Heart right ventricle (tissue), 16 donors: ENCODE measurements at regions not wholly inside any gene's neighbourhood (a gene's known extent, or its start where the extent isn't known, plus 50 kb on each side); places are given as distances from the start of the nearest gene placed in this dataset.

Experiments
- ATAC-seq, 8 donors: fragments of 200-7000 bp; cut with Tn5 transposase; one replicate each; pipeline ENCODE4 v1.9.1; 2020; ENCODE audit warnings: mild to moderate bottlenecking in 8 of 8, moderate library complexity in 8 of 8, moderate number of reproducible peaks in 1 of 8
- DNase-seq, 2 donors: peaks; one replicate each; pipeline ENCODE4 v3.0.0-alpha.2; 2020
- H3K27ac ChIP-seq, 10 donors: fragments of 200-600 bp; sonication (generic) in 2 of 10; one replicate each; pipeline versions ENCODE4 v1.5.0 to v1.8.0; 2020 to 2022; ENCODE audit warnings: mild to moderate bottlenecking in 3 of 10
- H3K27me3 ChIP-seq, 7 donors: fragments of 200-600 bp; one replicate each; pipeline ENCODE4 v1.8.0; 2021 to 2022; ENCODE audit warnings: mild to moderate bottlenecking in 2 of 7
- H3K36me3 ChIP-seq, 9 donors: fragments of 200-600 bp; sonication (generic) in 1 of 9; one replicate each; pipeline versions ENCODE4 v1.5.0 to v1.8.0; 2020 to 2022; ENCODE audit warnings: mild to moderate bottlenecking in 2 of 9
- H3K4me1 ChIP-seq, 9 donors: fragments of 200-600 bp; sonication (generic) in 1 of 9; one replicate each; pipeline versions ENCODE4 v1.5.0 to v1.8.0; 2020 to 2022; ENCODE audit warnings: mild to moderate bottlenecking in 4 of 9
- H3K4me3 ChIP-seq, 10 donors: fragments of 200-600 bp; sonication (generic) in 2 of 10; one replicate each; pipeline versions ENCODE4 v1.5.0 to v1.8.0; 2020 to 2022; ENCODE audit warnings: mild to moderate bottlenecking in 7 of 10, moderate library complexity in 2 of 10
- H3K9me3 ChIP-seq, 11 donors: fragments of 200-600 bp in 10 of 11; sonication (generic) in 2 of 11; one replicate each; pipeline versions ENCODE4 v1.5.0 to v1.8.0; 2013 to 2022; ENCODE audit warnings: mild to moderate bottlenecking in 2 of 11, control low read depth in 1 of 11, moderate library complexity in 1 of 11
- CTCF ChIP-seq, 9 donors: fragments of 200-600 bp; sonication (generic) in 2 of 9; IDR thresholded peaks; one replicate each; pipeline versions ENCODE4 v1.5.0 to v1.8.0; 2021 to 2022; ENCODE audit warnings: antibody characterized with exemption in 9 of 9, mild to moderate bottlenecking in 5 of 9, moderate library complexity in 1 of 9
- WGBS, 2 donors: extraction: QIAGEN DNeasy Blood & Tissue Kit; methylation state at CpG; one replicate each; pipeline ENCODE4 v1.1.7; 2013; ENCODE audit warnings: inconsistent platforms in 1 of 2; 5-methylcytosine and 5-hydroxymethylcytosine counted together
- intact Hi-C, 10 donors: fragments of 100-400 bp; cut with DNase I; formaldehyde crosslinking; loops; one replicate each; pipeline versions ENCODE4 v1.11.1 to v1.14.2; 2022
- donor health status: Arrhythmogenic right ventricular cardiomyopathy.
- donor health status: ischemic (EF 13 %, LVEDD 7.1; RV severe dilation, severe dysfunction).
- donor health status: healthy with polysubstance abuse.
- donor health status: DM: no; HTN: yes; CAD: no.
- donor health status: DM: no; HTN: no; CAD: no.
- donor health status: ischemic (EF 25% LVEDD 6.9; RV normal size, moderate dysfunction).
- donor health status: ischemic (EF 25% LVEDD 5.7; RV mildly dilated, moderate dysfunction).
- donor health status: healthy.
- donor health status: DM: yes; HTN: yes; CAD: no.
- donor health status: Ischemic cardiomyopathy.
- donor health status: ischemic (EF 35%, LVEDD 5.7; RV mildly dilated, moderate dysfunction).
- donor health status: nonischemic (EF 11% LVEDD 7.7; RV severe dilation, severe dysfunction).
- donor health status: DM: yes; HTN: yes; CAD: no.
- donor health status: PGD.
- donor health status: ischemic (EF 29% LVEDD 5.4; RV normal size, mild dysfunction).
- donor health status: nonischemic (EF 23%, LVEDD 6.1; RV moderate dilation, normal function).

GRCh38 chr5:69034898-69035297, 58.9 kb upstream of the SLC30A5 start:
- no peak for ATAC-seq
- 92 to 96% methylated on average over 7 of the region's 7 CpGs for WGBS, 2 donors
- Histone ChIP-seq H3K27me3 (peaks cover 0 to 10% (median 6%) of the 10 kb centered on the region in 7 donors), H3K36me3 (no peaks in the 10 kb centered on the region), H3K4me1 (no peaks in the 10 kb centered on the region), H3K9me3 (no peaks in the 10 kb centered on the region), H3K27ac (no peak overlapping the region), H3K4me3 (no peak overlapping the region)
- no peak for DNase-seq
- TF ChIP-seq CTCF (IDR thresholded peaks at IDR 0.05), result no peak
- intact Hi-C loops, result no loop called here

GRCh38 chr5:69035665-69036064, 58.1 kb upstream of the SLC30A5 start:
- peaks cover 0 to 10% (median 6%) of the 10 kb centered on the region in 7 donors for H3K27me3 ChIP-seq
- no peaks in the 10 kb centered on the region for H3K4me1 ChIP-seq
- H3K36me3 ChIP-seq, result no peaks in the 10 kb centered on the region
- DNase-seq (no peak), ATAC-seq (no peak)
- intact Hi-C loops, result no loop called here
- H3K27ac ChIP-seq, result no peak overlapping the region
- H3K9me3 ChIP-seq, result no peaks in the 10 kb centered on the region
- WGBS, 2 donors, result 35 to 39% methylated on average over 4 of the region's 4 CpGs
- TF ChIP-seq CTCF (IDR thresholded peaks at IDR 0.05), result no peak
- H3K4me3 ChIP-seq, result no peak overlapping the region

GRCh38 chr5:69038539-69038938, 55.3 kb upstream of the SLC30A5 start:
- no peaks in the 10 kb centered on the region for H3K9me3 ChIP-seq
- intact Hi-C loops, result no loop called here

GRCh38 chr5:69039829-69040228, 54.0 kb upstream of the SLC30A5 start:
- ATAC-seq (no peak), DNase-seq (no peak)
- Histone ChIP-seq H3K4me1 (peaks cover 0 to 6% (median 0%) of the 10 kb centered on the region in 9 donors), H3K9me3 (no peaks in the 10 kb centered on the region), H3K27me3 (peaks cover 0 to 5% (median 3%) of the 10 kb centered on the region in 7 donors), H3K36me3 (no peaks in the 10 kb centered on the region), H3K4me3 (no peak overlapping the region), H3K27ac (no peak overlapping the region)
- intact Hi-C loops, result loop anchor here in 7 of 10 donors (5.0 to 10.0 kb wide), 7 partner anchors 52 to 297 kb away; partner anchors contain the start of genes CCDC125 (in 4 of the 7) and SLC30A5 (in 3 of the 7)
- no peak for TF ChIP-seq CTCF (IDR thresholded peaks at IDR 0.05)

More at GRCh38 chr5:69038539-69038938, 55.3 kb upstream of the SLC30A5 start:
- H3K27ac ChIP-seq, result no peak overlapping the region
- ATAC-seq (no peak), DNase-seq (no peak)
- H3K4me1 ChIP-seq, result peaks cover 0 to 4% (median 0%) of the 10 kb centered on the region in 9 donors
- H3K36me3 ChIP-seq, result no peaks in the 10 kb centered on the region
- TF ChIP-seq CTCF (IDR thresholded peaks at IDR 0.05), result no peak
- 93 to 97% methylated on average over 8 of the region's 8 CpGs for WGBS, 2 donors
- peaks cover 0 to 8% (median 3%) of the 10 kb centered on the region in 7 donors for H3K27me3 ChIP-seq
- H3K4me3 ChIP-seq, result no peak overlapping the region
